OCI-LY3 (cell line): ENCODE measurements at regions not wholly inside any gene's neighbourhood (a gene's known extent, or its start where the extent isn't known, plus 50 kb on each side); places are given as distances from the start of the nearest gene placed in this dataset.
"Not testable (repeated sequence)": the region's sequence is repeated elsewhere in the genome, so short reads cannot be mapped to it uniquely, and the experiment has no call there.

Experiments
- H2AFZ ChIP-seq: fragments of 200-600, 300-600 bp; shearing (Covaris generic); 2 replicates; pipeline ENCODE4 v1.6.0; 2014; ENCODE audit warnings: antibody characterized with exemption, low read depth, low read length
- H3K27ac ChIP-seq: fragments of 200-600, 300-600 bp; sonication (generic); 2 replicates; pipeline ENCODE4 v1.5.1; 2014; ENCODE audit warnings: mild to moderate bottlenecking, low read length, moderate library complexity, mixed read lengths
- H3K27me3 ChIP-seq: fragments of 200-600, 300-600 bp; sonication (generic); 2 replicates; pipeline ENCODE4 v1.6.1; 2014; ENCODE audit warnings: low read depth, low read length, mixed read lengths
- H3K36me3 ChIP-seq: fragments of 200-600, 300-600 bp; sonication (generic); replicated peaks from 2 replicates; pipeline ENCODE3; 2014; ENCODE audit warnings: low read depth, low read length, mixed read lengths
- H3K4me1 ChIP-seq: fragments of 300-600, 200-600 bp; sonication (generic); 2 replicates; pipeline ENCODE4 v1.6.1; 2014; ENCODE audit warnings: low read length, mixed read lengths
- H3K4me2 ChIP-seq: fragments of 200-600, 300-600 bp; sonication (generic); 2 replicates; pipeline ENCODE4 v1.6.1; 2014; ENCODE audit warnings: low read length, mixed read lengths
- H3K4me3 ChIP-seq: fragments of 300-600, 200-600 bp; sonication (generic); 2 replicates; pipeline ENCODE4 v1.5.1; 2014; ENCODE audit warnings: antibody characterized with exemption, mild to moderate bottlenecking, low read length, moderate library complexity
- H3K79me2 ChIP-seq: fragments of 300-600, 200-600 bp; shearing (Covaris generic); 2 replicates; pipeline ENCODE4 v1.6.1; 2014; ENCODE audit warnings: mild to moderate bottlenecking, low read length, mixed read lengths
- H3K9ac ChIP-seq: fragments of 300-600, 200-600 bp; shearing (Covaris generic); 2 replicates; pipeline ENCODE4 v1.6.0; 2014; ENCODE audit warnings: mild to moderate bottlenecking, low read length, moderate library complexity
- H3K9me3 ChIP-seq: fragments of 200-600, 300-600 bp; shearing (Covaris generic); 2 replicates; pipeline ENCODE4 v1.6.1; 2014; ENCODE audit warnings: low read length, mixed read lengths; ENCODE audit not compliant: insufficient read depth
- H4K20me1 ChIP-seq: fragments of 200-600, 300-600 bp; sonication (generic); 2 replicates; pipeline ENCODE4 v1.6.1; 2016; ENCODE audit warnings: low read length, mixed read lengths; ENCODE audit not compliant: insufficient read depth
- CTCF ChIP-seq: fragments of 200-600, 300-600 bp; sonication (generic); IDR thresholded peaks from 2 replicates; pipeline ENCODE4 v1.5.1; 2014; ENCODE audit warnings: antibody characterized with exemption, low read length, low read depth
- EZH2phosphoT487 ChIP-seq: fragments of 200-600 bp; shearing (Covaris generic); IDR thresholded peaks from 2 replicates; pipeline ENCODE4 v1.6.1; 2018; ENCODE audit warnings: antibody characterized with exemption, mixed run types, low read depth

- Histone ChIP-seq H3K27me3 (no peaks in the 10 kb centered on the region; the same call in none of the 2 replicates), H4K20me1 (no peaks in the 10 kb centered on the region)
These were observed 261.8 kb upstream of the RNF32 start for GRCh38 chr7:156378806-156379205.

GRCh38 chr7:156376317-156376716 lies 264.3 kb upstream of the RNF32 start:
- Histone ChIP-seq H3K27me3 (no peaks in the 10 kb centered on the region; the same call in none of the 2 replicates), H3K4me2 (no peak overlapping the region)

More at GRCh38 chr7:156378806-156379205, 261.8 kb upstream of the RNF32 start:
- H3K36me3 ChIP-seq, result no peaks in the 10 kb centered on the region
- no peak overlapping the region for H3K27ac ChIP-seq
- H3K9ac ChIP-seq, result no peak overlapping the region
- H2AFZ ChIP-seq, result no peak overlapping the region
- no peaks in the 10 kb centered on the region for H3K4me1 ChIP-seq
- H3K9me3 ChIP-seq, result no peaks in the 10 kb centered on the region
- no peak overlapping the region for H3K4me3 ChIP-seq
- no peak for TF ChIP-seq CTCF
- no peak for TF ChIP-seq EZH2phosphoT487
- no peak overlapping the region for H3K4me2 ChIP-seq
- H3K79me2 ChIP-seq, result no peaks in the 10 kb centered on the region

GRCh38 chr7:156374335-156374734 lies 266.2 kb upstream of the RNF32 start:
- no peaks in the 10 kb centered on the region for H3K79me2 ChIP-seq
- no peaks in the 10 kb centered on the region for H3K36me3 ChIP-seq
- no peak overlapping the region for H3K4me2 ChIP-seq
- TF ChIP-seq EZH2phosphoT487 (no peak), CTCF (no peak)
- H3K9me3 ChIP-seq, result no peaks in the 10 kb centered on the region
- H3K4me3 ChIP-seq, result no peak overlapping the region
- no peak overlapping the region for H2AFZ ChIP-seq
- no peaks in the 10 kb centered on the region for H4K20me1 ChIP-seq
- no peak overlapping the region for H3K9ac ChIP-seq
- H3K27me3 ChIP-seq, result no peaks in the 10 kb centered on the region; the same call in none of the 2 replicates
- H3K4me1 ChIP-seq, result no peaks in the 10 kb centered on the region
- H3K27ac ChIP-seq, result no peak overlapping the region

More at GRCh38 chr7:156376317-156376716, 264.3 kb upstream of the RNF32 start:
- Histone ChIP-seq H3K4me3 (no peak overlapping the region), H3K4me1 (no peaks in the 10 kb centered on the region), H3K79me2 (no peaks in the 10 kb centered on the region), H3K9ac (no peak overlapping the region), H2AFZ (no peak overlapping the region), H3K9me3 (no peaks in the 10 kb centered on the region), H4K20me1 (no peaks in the 10 kb centered on the region), H3K36me3 (no peaks in the 10 kb centered on the region), H3K27ac (no peak overlapping the region)
- no peak for TF ChIP-seq CTCF
- TF ChIP-seq EZH2phosphoT487, result no peak

GRCh38 chr7:156369929-156370328 lies 270.6 kb upstream of the RNF32 start:
- not testable (repeated sequence) for H3K9ac ChIP-seq, H4K20me1 ChIP-seq

More at GRCh38 chr7:156369929-156370328, 270.6 kb upstream of the RNF32 start:
- H3K27me3 ChIP-seq, H3K79me2 ChIP-seq, H2AFZ ChIP-seq, H3K9me3 ChIP-seq, H3K4me3 ChIP-seq, H3K36me3 ChIP-seq, H3K27ac ChIP-seq, H3K4me2 ChIP-seq, H3K4me1 ChIP-seq: not testable (repeated sequence)
